OCI-LY3 (cell line): ENCODE measurements at regions not wholly inside any gene's neighbourhood (a gene's known extent, or its start where the extent isn't known, plus 50 kb on each side); places are given as distances from the start of the nearest gene placed in this dataset.

Experiments used
- H2AFZ ChIP-seq: fragments of 200-600, 300-600 bp; shearing (Covaris generic); 2 replicates; pipeline ENCODE4 v1.6.0; 2014; ENCODE audit warnings: antibody characterized with exemption, low read depth, low read length
- H3K27ac ChIP-seq: fragments of 200-600, 300-600 bp; sonication (generic); 2 replicates; pipeline ENCODE4 v1.5.1; 2014; ENCODE audit warnings: mild to moderate bottlenecking, low read length, moderate library complexity, mixed read lengths
- H3K27me3 ChIP-seq: fragments of 200-600, 300-600 bp; sonication (generic); 2 replicates; pipeline ENCODE4 v1.6.1; 2014; ENCODE audit warnings: low read depth, low read length, mixed read lengths
- H3K36me3 ChIP-seq: fragments of 200-600, 300-600 bp; sonication (generic); replicated peaks from 2 replicates; pipeline ENCODE3; 2014; ENCODE audit warnings: low read depth, low read length, mixed read lengths
- H3K4me1 ChIP-seq: fragments of 300-600, 200-600 bp; sonication (generic); 2 replicates; pipeline ENCODE4 v1.6.1; 2014; ENCODE audit warnings: low read length, mixed read lengths
- H3K4me2 ChIP-seq: fragments of 200-600, 300-600 bp; sonication (generic); 2 replicates; pipeline ENCODE4 v1.6.1; 2014; ENCODE audit warnings: low read length, mixed read lengths
- H3K4me3 ChIP-seq: fragments of 300-600, 200-600 bp; sonication (generic); 2 replicates; pipeline ENCODE4 v1.5.1; 2014; ENCODE audit warnings: antibody characterized with exemption, mild to moderate bottlenecking, low read length, moderate library complexity
- H3K79me2 ChIP-seq: fragments of 300-600, 200-600 bp; shearing (Covaris generic); 2 replicates; pipeline ENCODE4 v1.6.1; 2014; ENCODE audit warnings: mild to moderate bottlenecking, low read length, mixed read lengths
- H3K9ac ChIP-seq: fragments of 300-600, 200-600 bp; shearing (Covaris generic); 2 replicates; pipeline ENCODE4 v1.6.0; 2014; ENCODE audit warnings: mild to moderate bottlenecking, low read length, moderate library complexity
- H3K9me3 ChIP-seq: fragments of 200-600, 300-600 bp; shearing (Covaris generic); 2 replicates; pipeline ENCODE4 v1.6.1; 2014; ENCODE audit warnings: low read length, mixed read lengths; ENCODE audit not compliant: insufficient read depth
- H4K20me1 ChIP-seq: fragments of 200-600, 300-600 bp; sonication (generic); 2 replicates; pipeline ENCODE4 v1.6.1; 2016; ENCODE audit warnings: low read length, mixed read lengths; ENCODE audit not compliant: insufficient read depth
- EZH2phosphoT487 ChIP-seq: fragments of 200-600 bp; shearing (Covaris generic); IDR thresholded peaks from 2 replicates; pipeline ENCODE4 v1.6.1; 2018; ENCODE audit warnings: antibody characterized with exemption, mixed run types, low read depth
- TF ChIP-seq, protein P1 (sequence below): fragments of 200-600, 300-600 bp; sonication (generic); IDR thresholded peaks from 2 replicates; pipeline ENCODE4 v1.5.1; 2014; ENCODE audit warnings: antibody characterized with exemption, low read length, low read depth

- H3K9me3 ChIP-seq = no peaks in the 10 kb centered on the region
- H3K27me3 ChIP-seq = no peaks in the 10 kb centered on the region; the same call in 1 of the 2 replicates
- H3K79me2 ChIP-seq = no peaks in the 10 kb centered on the region
- no peaks in the 10 kb centered on the region for H3K4me1 ChIP-seq
- H3K36me3 ChIP-seq = no peaks in the 10 kb centered on the region
- no peak overlapping the region for H3K27ac ChIP-seq
- H3K4me2 ChIP-seq = no peak overlapping the region
- H2AFZ ChIP-seq = no peak overlapping the region
- TF ChIP-seq, protein P1, sequence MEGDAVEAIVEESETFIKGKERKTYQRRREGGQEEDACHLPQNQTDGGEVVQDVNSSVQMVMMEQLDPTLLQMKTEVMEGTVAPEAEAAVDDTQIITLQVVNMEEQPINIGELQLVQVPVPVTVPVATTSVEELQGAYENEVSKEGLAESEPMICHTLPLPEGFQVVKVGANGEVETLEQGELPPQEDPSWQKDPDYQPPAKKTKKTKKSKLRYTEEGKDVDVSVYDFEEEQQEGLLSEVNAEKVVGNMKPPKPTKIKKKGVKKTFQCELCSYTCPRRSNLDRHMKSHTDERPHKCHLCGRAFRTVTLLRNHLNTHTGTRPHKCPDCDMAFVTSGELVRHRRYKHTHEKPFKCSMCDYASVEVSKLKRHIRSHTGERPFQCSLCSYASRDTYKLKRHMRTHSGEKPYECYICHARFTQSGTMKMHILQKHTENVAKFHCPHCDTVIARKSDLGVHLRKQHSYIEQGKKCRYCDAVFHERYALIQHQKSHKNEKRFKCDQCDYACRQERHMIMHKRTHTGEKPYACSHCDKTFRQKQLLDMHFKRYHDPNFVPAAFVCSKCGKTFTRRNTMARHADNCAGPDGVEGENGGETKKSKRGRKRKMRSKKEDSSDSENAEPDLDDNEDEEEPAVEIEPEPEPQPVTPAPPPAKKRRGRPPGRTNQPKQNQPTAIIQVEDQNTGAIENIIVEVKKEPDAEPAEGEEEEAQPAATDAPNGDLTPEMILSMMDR = no peak
- no peak for TF ChIP-seq EZH2phosphoT487
- no peaks in the 10 kb centered on the region for H4K20me1 ChIP-seq
- H3K9ac ChIP-seq = no peak overlapping the region
- H3K4me3 ChIP-seq = no peak overlapping the region
Measured at GRCh38 chr1:100616121-100616621, 78.2 kb downstream of the GPR88 start.

- H3K27me3 ChIP-seq = no peaks in the 10 kb centered on the region
- H3K9me3 ChIP-seq = no peaks in the 10 kb centered on the region
- H3K4me1 ChIP-seq = peaks cover 4% of the 10 kb centered on the region
- no peak overlapping the region for H3K4me2 ChIP-seq
- no peak overlapping the region for H3K4me3 ChIP-seq
- H3K36me3 ChIP-seq = no peaks in the 10 kb centered on the region
- no peaks in the 10 kb centered on the region for H4K20me1 ChIP-seq
- H2AFZ ChIP-seq = no peak overlapping the region
- H3K79me2 ChIP-seq = no peaks in the 10 kb centered on the region
- H3K27ac ChIP-seq = no peak overlapping the region
- H3K9ac ChIP-seq = no peak overlapping the region
- TF ChIP-seq, protein P1 = no peak
- TF ChIP-seq EZH2phosphoT487 = no peak
Measured at GRCh38 chr1:100622037-100622436, 84.1 kb downstream of the GPR88 start.

DNA sequence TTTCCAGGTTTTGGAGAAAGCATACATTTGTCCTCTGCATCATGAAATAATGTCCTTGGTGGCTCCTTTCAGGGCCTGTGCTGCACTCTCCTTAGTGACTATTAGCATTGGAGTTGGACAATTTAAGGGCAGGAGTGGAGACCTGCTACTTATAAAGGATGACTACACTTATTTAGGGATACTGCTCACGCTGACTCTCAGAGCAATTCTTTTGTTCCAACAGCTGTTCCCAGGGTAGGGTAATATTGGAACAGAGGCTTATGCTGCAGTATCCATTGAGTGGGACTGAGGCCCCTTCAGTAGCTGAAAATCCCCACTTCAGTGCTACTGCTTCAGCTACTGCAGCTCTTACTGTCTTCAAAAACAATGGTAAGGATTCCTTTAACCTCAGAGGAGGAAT, 84.6 kb downstream of the GPR88 start:
- H2AFZ ChIP-seq = no peak overlapping the region
- H3K27ac ChIP-seq = no peak overlapping the region
- H3K4me2 ChIP-seq = no peak overlapping the region
- H4K20me1 ChIP-seq = no peaks in the 10 kb centered on the region
- H3K27me3 ChIP-seq = no peaks in the 10 kb centered on the region
- peaks cover 4% of the 10 kb centered on the region for H3K4me1 ChIP-seq
- H3K36me3 ChIP-seq = no peaks in the 10 kb centered on the region
- no peaks in the 10 kb centered on the region for H3K79me2 ChIP-seq
- no peak overlapping the region for H3K4me3 ChIP-seq
- no peaks in the 10 kb centered on the region for H3K9me3 ChIP-seq
- no peak overlapping the region for H3K9ac ChIP-seq
- TF ChIP-seq EZH2phosphoT487 = no peak
- TF ChIP-seq, protein P1 = no peak

DNA sequence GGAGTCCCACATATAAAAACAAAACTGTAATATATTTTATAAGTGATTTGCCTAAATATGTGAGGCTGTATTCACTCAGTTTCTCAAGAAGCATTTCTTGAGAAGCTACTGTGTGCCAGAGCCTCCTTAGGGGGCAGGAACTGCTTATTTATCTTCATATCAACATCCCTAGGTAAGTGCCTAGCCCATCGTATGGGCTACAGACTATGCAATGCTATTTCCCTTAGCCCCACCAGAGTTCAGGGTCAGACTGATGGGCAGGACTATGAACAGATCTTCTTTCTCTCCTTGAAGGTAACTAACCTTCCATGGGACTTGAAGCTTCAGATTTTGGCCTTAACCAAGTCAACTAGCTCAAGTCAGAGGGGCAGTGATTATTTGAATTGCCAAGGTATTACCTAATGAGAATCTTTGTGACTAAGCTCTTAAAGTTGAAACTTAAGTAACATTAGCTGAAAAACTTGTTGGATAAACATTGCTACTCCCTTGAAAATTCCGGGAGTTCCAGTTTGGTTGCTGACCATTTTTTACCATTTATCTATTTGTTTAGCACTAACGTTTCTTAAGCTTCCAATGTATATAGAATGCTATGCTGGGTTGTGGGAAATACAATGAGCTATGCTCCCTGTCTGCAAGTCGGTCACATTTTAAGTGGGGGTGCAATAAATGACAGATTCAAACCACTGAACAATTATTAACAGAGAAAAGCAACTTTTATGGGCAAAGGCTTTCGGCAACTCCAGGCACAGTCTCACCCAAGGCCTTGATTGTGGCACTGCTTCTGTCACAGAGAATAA, 85.2 kb downstream of the GPR88 start:
- H3K9me3 ChIP-seq = no peaks in the 10 kb centered on the region
- no peak overlapping the region for H3K4me2 ChIP-seq
- no peak overlapping the region for H3K4me3 ChIP-seq
- H3K4me1 ChIP-seq = peaks cover 4% of the 10 kb centered on the region
- H3K27me3 ChIP-seq = no peaks in the 10 kb centered on the region
- H3K9ac ChIP-seq = no peak overlapping the region
- no peaks in the 10 kb centered on the region for H4K20me1 ChIP-seq
- H3K36me3 ChIP-seq = no peaks in the 10 kb centered on the region
- TF ChIP-seq EZH2phosphoT487 = no peak
- TF ChIP-seq, protein P1 = no peak
- H3K79me2 ChIP-seq = no peaks in the 10 kb centered on the region
- no peak overlapping the region for H2AFZ ChIP-seq
- H3K27ac ChIP-seq = no peak overlapping the region
